ENCODE measurements at regions not wholly inside any gene's neighbourhood (a gene's known extent, or its start where the extent isn't known, plus 50 kb on each side); places are given as distances from the start of the nearest gene placed in this dataset.
"Not testable (repeated sequence)": the region's sequence is repeated elsewhere in the genome, so short reads cannot be mapped to it uniquely, and the experiment has no call there.

GRCh38 chr1:176396604-176397395 lies 66.2 kb upstream of the PAPPA2 start:
- H3K4me1 Mint-ChIP-seq (ENCODE audit: low read depth); H3K4me3 Mint-ChIP-seq; H3K27me3 Mint-ChIP-seq (ENCODE audit: insufficient read depth); H3K9me3 Mint-ChIP-seq; H3K36me3 Mint-ChIP-seq (ENCODE audit: low read depth); H3K27ac Mint-ChIP-seq; intact Hi-C loops (cut with micrococcal nuclease); DNase-seq (ENCODE audit: low spot score): not testable (repeated sequence)

GRCh38 chr1:176391621-176392020 lies 71.4 kb upstream of the PAPPA2 start:
- H3K27ac Mint-ChIP-seq = no peak overlapping the region
- intact Hi-C loops (cut with micrococcal nuclease) = no loop called here
- peaks cover 2% of the 10 kb centered on the region for H3K27me3 Mint-ChIP-seq (ENCODE audit: insufficient read depth)
- no peak overlapping the region for H3K4me3 Mint-ChIP-seq
- DNase-seq (ENCODE audit: low spot score) = no peak
- H3K36me3 Mint-ChIP-seq (ENCODE audit: low read depth) = no peaks in the 10 kb centered on the region
- no peaks in the 10 kb centered on the region for H3K4me1 Mint-ChIP-seq (ENCODE audit: low read depth)
- peaks cover 8% of the 10 kb centered on the region for H3K9me3 Mint-ChIP-seq

- H3K4me1 Mint-ChIP-seq (ENCODE audit: low read depth) = no peaks in the 10 kb centered on the region
- intact Hi-C loops (cut with micrococcal nuclease) = no loop called here
- H3K36me3 Mint-ChIP-seq (ENCODE audit: low read depth) = no peaks in the 10 kb centered on the region
- DNase-seq (ENCODE audit: low spot score) = no peak
- H3K9me3 Mint-ChIP-seq = peaks cover 5% of the 10 kb centered on the region
- H3K4me3 Mint-ChIP-seq = no peak overlapping the region
- H3K27me3 Mint-ChIP-seq (ENCODE audit: insufficient read depth) = no peaks in the 10 kb centered on the region
- no peak overlapping the region for H3K27ac Mint-ChIP-seq
Measured at GRCh38 chr1:176384841-176385240, 78.1 kb upstream of the PAPPA2 start.

GRCh38 chr1:176382163-176382562 lies 80.8 kb upstream of the PAPPA2 start:
- Mint-ChIP-seq H3K9me3 (no peaks in the 10 kb centered on the region), H3K4me3 (no peak overlapping the region), H3K27me3 (ENCODE audit: insufficient read depth) (no peaks in the 10 kb centered on the region), H3K4me1 (ENCODE audit: low read depth) (no peaks in the 10 kb centered on the region), H3K27ac (no peak overlapping the region), H3K36me3 (ENCODE audit: low read depth) (no peaks in the 10 kb centered on the region)
- no peak for DNase-seq (ENCODE audit: low spot score)
- intact Hi-C loops (cut with micrococcal nuclease) = no loop called here

GRCh38 chr1:176379626-176380339 lies 83.2 kb upstream of the PAPPA2 start:
- Mint-ChIP-seq H3K4me1 (ENCODE audit: low read depth) (no peaks in the 10 kb centered on the region), H3K27ac (no peak overlapping the region), H3K36me3 (ENCODE audit: low read depth) (no peaks in the 10 kb centered on the region), H3K4me3 (no peak overlapping the region), H3K27me3 (ENCODE audit: insufficient read depth) (no peaks in the 10 kb centered on the region), H3K9me3 (no peaks in the 10 kb centered on the region)
- no peak for DNase-seq (ENCODE audit: low spot score)
- intact Hi-C loops (cut with micrococcal nuclease) = loop anchor here (10.0 kb wide), 2 partner anchors 175 to 1565 kb away; no protein-coding TSS in a partner anchor

- intact Hi-C loops (cut with micrococcal nuclease) = loop anchor here (1.0 to 10.0 kb wide), 3 partner anchors 180 to 1570 kb away; no protein-coding TSS in a partner anchor
- Mint-ChIP-seq H3K27me3 (ENCODE audit: insufficient read depth) (no peaks in the 10 kb centered on the region), H3K4me1 (ENCODE audit: low read depth) (no peaks in the 10 kb centered on the region), H3K36me3 (ENCODE audit: low read depth) (no peaks in the 10 kb centered on the region), H3K9me3 (no peaks in the 10 kb centered on the region), H3K4me3 (no peak overlapping the region), H3K27ac (no peak overlapping the region)
- DNase-seq (ENCODE audit: low spot score) = peak; percentile 22
Measured at GRCh38 chr1:176374967-176375569, 87.9 kb upstream of the PAPPA2 start.

- no peak overlapping the region for H3K4me3 Mint-ChIP-seq
- H3K27ac Mint-ChIP-seq = no peak overlapping the region
- no peaks in the 10 kb centered on the region for H3K9me3 Mint-ChIP-seq
- no peaks in the 10 kb centered on the region for H3K27me3 Mint-ChIP-seq (ENCODE audit: insufficient read depth)
- no peak for DNase-seq (ENCODE audit: low spot score)
- intact Hi-C loops (cut with micrococcal nuclease) = no loop called here
- no peaks in the 10 kb centered on the region for H3K36me3 Mint-ChIP-seq (ENCODE audit: low read depth)
- H3K4me1 Mint-ChIP-seq (ENCODE audit: low read depth) = no peaks in the 10 kb centered on the region
Measured at GRCh38 chr1:176364236-176364905, 98.6 kb upstream of the PAPPA2 start.

- H3K36me3 Mint-ChIP-seq (ENCODE audit: low read depth); H3K27me3 Mint-ChIP-seq (ENCODE audit: insufficient read depth); H3K9me3 Mint-ChIP-seq: not testable (repeated sequence)
Measured at GRCh38 chr1:176349135-176349715, 113.8 kb upstream of the PAPPA2 start.

GRCh38 chr1:176341656-176342055 lies 121.3 kb upstream of the PAPPA2 start:
- intact Hi-C loops (cut with micrococcal nuclease) = no loop called here
- H3K4me3 Mint-ChIP-seq = no peak overlapping the region
- peaks cover 8% of the 10 kb centered on the region for H3K9me3 Mint-ChIP-seq
- no peaks in the 10 kb centered on the region for H3K36me3 Mint-ChIP-seq (ENCODE audit: low read depth)
- DNase-seq (ENCODE audit: low spot score) = no peak
- H3K4me1 Mint-ChIP-seq (ENCODE audit: low read depth) = no peaks in the 10 kb centered on the region
- no peak overlapping the region for H3K27ac Mint-ChIP-seq
- H3K27me3 Mint-ChIP-seq (ENCODE audit: insufficient read depth) = peaks cover 2% of the 10 kb centered on the region

More at GRCh38 chr1:176349135-176349715, 113.8 kb upstream of the PAPPA2 start:
- H3K4me3 Mint-ChIP-seq; H3K4me1 Mint-ChIP-seq (ENCODE audit: low read depth); intact Hi-C loops (cut with micrococcal nuclease); DNase-seq (ENCODE audit: low spot score); H3K27ac Mint-ChIP-seq: not testable (repeated sequence)

- Mint-ChIP-seq H3K27me3 (ENCODE audit: insufficient read depth) (peaks cover under 1% of the 10 kb centered on the region), H3K9me3 (peaks cover 2% of the 10 kb centered on the region), H3K27ac (no peak overlapping the region), H3K4me3 (no peak overlapping the region), H3K36me3 (ENCODE audit: low read depth) (no peaks in the 10 kb centered on the region), H3K4me1 (ENCODE audit: low read depth) (no peaks in the 10 kb centered on the region)
- intact Hi-C loops (cut with micrococcal nuclease) = no loop called here
- DNase-seq (ENCODE audit: low spot score) = no peak
Measured at GRCh38 chr1:176338877-176339276, 124.1 kb upstream of the PAPPA2 start.

GRCh38 chr1:176330782-176331181 lies 123.7 kb upstream of the COP1 start:
- Mint-ChIP-seq H3K27ac (no peak overlapping the region), H3K9me3 (no peaks in the 10 kb centered on the region), H3K4me3 (no peak overlapping the region), H3K27me3 (ENCODE audit: insufficient read depth) (no peaks in the 10 kb centered on the region), H3K36me3 (ENCODE audit: low read depth) (no peaks in the 10 kb centered on the region), H3K4me1 (ENCODE audit: low read depth) (no peaks in the 10 kb centered on the region)
- intact Hi-C loops (cut with micrococcal nuclease) = no loop called here
- no peak for DNase-seq (ENCODE audit: low spot score)

- no peaks in the 10 kb centered on the region for H3K36me3 Mint-ChIP-seq (ENCODE audit: low read depth)
- H3K4me3 Mint-ChIP-seq = no peak overlapping the region
- H3K27me3 Mint-ChIP-seq (ENCODE audit: insufficient read depth) = no peaks in the 10 kb centered on the region
- DNase-seq (ENCODE audit: low spot score) = no peak
- intact Hi-C loops (cut with micrococcal nuclease) = no loop called here
- H3K4me1 Mint-ChIP-seq (ENCODE audit: low read depth) = no peaks in the 10 kb centered on the region
- no peak overlapping the region for H3K27ac Mint-ChIP-seq
- H3K9me3 Mint-ChIP-seq = no peaks in the 10 kb centered on the region
Measured at GRCh38 chr1:176325664-176326063, 118.6 kb upstream of the COP1 start.
